ENCODE measurements at regions not wholly inside any gene's neighbourhood (a gene's known extent, or its start where the extent isn't known, plus 50 kb on each side); places are given as distances from the start of the nearest gene placed in this dataset.
"Not testable (repeated sequence)": the region's sequence is repeated elsewhere in the genome, so short reads cannot be mapped to it uniquely, and the experiment has no call there.

- 73 to 84% (median 79%) methylated on average over 19 of the region's 19 CpGs for WGBS, 3 donors
- no peak for DNase-seq
- H3K9me3 ChIP-seq (ENCODE audit: control insufficient read depth in 2 of 2, insufficient read depth in 1 of 2, low read depth in 1 of 2, low read length in 1 of 2), result no peaks in the 10 kb centered on the region
- no peaks in the 10 kb centered on the region for H3K27me3 ChIP-seq (ENCODE audit: control insufficient read depth in 3 of 3, insufficient read depth in 3 of 3, low read length in 3 of 3)
- no peaks in the 10 kb centered on the region for H3K4me1 ChIP-seq (ENCODE audit: control insufficient read depth in 3 of 3, insufficient read depth in 2 of 3, low read depth in 1 of 3, low read length in 2 of 3)
- no peak overlapping the region for H3K4me3 ChIP-seq (ENCODE audit: low read depth in 1 of 3, low read length in 3 of 3)
- no peak for FAIRE-seq
- no peaks in the 10 kb centered on the region for H3K36me3 ChIP-seq (ENCODE audit: control insufficient read depth in 3 of 3, insufficient read depth in 2 of 3, low read depth in 1 of 3, low read length in 3 of 3)
- H3K27ac ChIP-seq (ENCODE audit: low read depth in 1 of 3, low read length in 2 of 3), result no peak overlapping the region
Observed at GRCh38 chr2:234164493-234165413, 114.3 kb downstream of the SPP2 start.

DNA sequence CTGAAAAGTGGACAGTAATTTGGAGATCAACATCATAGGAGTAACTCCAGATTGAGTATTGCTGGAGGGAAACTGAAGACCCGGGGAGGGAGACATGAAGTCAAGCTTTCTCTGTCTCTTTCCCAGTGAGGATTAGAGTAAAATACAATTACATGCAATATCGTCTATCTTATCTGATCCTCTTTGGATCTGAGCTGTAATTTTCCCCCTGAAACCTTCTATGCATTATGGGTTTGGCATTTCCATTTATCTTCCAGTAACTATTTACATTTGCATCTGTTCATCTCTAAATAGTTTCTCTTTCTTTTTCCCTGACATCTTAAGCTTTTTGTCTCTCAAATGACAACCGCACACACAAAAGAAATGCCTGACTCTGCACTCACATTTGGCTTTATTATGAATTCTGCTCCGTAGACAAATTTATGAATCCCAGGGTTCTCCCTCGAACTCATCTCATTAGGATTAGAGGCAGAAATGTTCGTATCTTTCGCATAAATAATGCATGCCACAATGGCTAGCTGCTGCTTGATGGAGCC lies 113.1 kb downstream of the SPP2 start:
- WGBS, 3 donors, result 74 to 79% (median 76%) methylated on average over 7 of the region's 7 CpGs
- no peak overlapping the region for H3K27ac ChIP-seq (ENCODE audit: low read depth in 1 of 3, low read length in 2 of 3)
- H3K27me3 ChIP-seq (ENCODE audit: control insufficient read depth in 3 of 3, insufficient read depth in 3 of 3, low read length in 3 of 3), result no peaks in the 10 kb centered on the region
- no peak overlapping the region for H3K4me3 ChIP-seq (ENCODE audit: low read depth in 1 of 3, low read length in 3 of 3)
- no peak for DNase-seq
- no peaks in the 10 kb centered on the region for H3K4me1 ChIP-seq (ENCODE audit: control insufficient read depth in 3 of 3, insufficient read depth in 2 of 3, low read depth in 1 of 3, low read length in 2 of 3)
- no peaks in the 10 kb centered on the region for H3K36me3 ChIP-seq (ENCODE audit: control insufficient read depth in 3 of 3, insufficient read depth in 2 of 3, low read depth in 1 of 3, low read length in 3 of 3)
- FAIRE-seq, result no peak
- H3K9me3 ChIP-seq (ENCODE audit: control insufficient read depth in 2 of 2, insufficient read depth in 1 of 2, low read depth in 1 of 2, low read length in 1 of 2), result no peaks in the 10 kb centered on the region

- FAIRE-seq (no peak), DNase-seq (no peak)
- H3K4me1 ChIP-seq (ENCODE audit: control insufficient read depth in 3 of 3, insufficient read depth in 2 of 3, low read depth in 1 of 3, low read length in 2 of 3), result no peaks in the 10 kb centered on the region
- no peaks in the 10 kb centered on the region for H3K9me3 ChIP-seq (ENCODE audit: control insufficient read depth in 2 of 2, insufficient read depth in 1 of 2, low read depth in 1 of 2, low read length in 1 of 2)
- 60 to 73% (median 64%) methylated on average over 1 of the region's 1 CpG for WGBS, 3 donors
- H3K27ac ChIP-seq (ENCODE audit: low read depth in 1 of 3, low read length in 2 of 3), result no peak overlapping the region
- no peak overlapping the region for H3K4me3 ChIP-seq (ENCODE audit: low read depth in 1 of 3, low read length in 3 of 3)
- H3K27me3 ChIP-seq (ENCODE audit: control insufficient read depth in 3 of 3, insufficient read depth in 3 of 3, low read length in 3 of 3), result no peaks in the 10 kb centered on the region
- H3K36me3 ChIP-seq (ENCODE audit: control insufficient read depth in 3 of 3, insufficient read depth in 2 of 3, low read depth in 1 of 3, low read length in 3 of 3), result no peaks in the 10 kb centered on the region
Observed at GRCh38 chr2:234162861-234163260, 112.4 kb downstream of the SPP2 start.

DNA sequence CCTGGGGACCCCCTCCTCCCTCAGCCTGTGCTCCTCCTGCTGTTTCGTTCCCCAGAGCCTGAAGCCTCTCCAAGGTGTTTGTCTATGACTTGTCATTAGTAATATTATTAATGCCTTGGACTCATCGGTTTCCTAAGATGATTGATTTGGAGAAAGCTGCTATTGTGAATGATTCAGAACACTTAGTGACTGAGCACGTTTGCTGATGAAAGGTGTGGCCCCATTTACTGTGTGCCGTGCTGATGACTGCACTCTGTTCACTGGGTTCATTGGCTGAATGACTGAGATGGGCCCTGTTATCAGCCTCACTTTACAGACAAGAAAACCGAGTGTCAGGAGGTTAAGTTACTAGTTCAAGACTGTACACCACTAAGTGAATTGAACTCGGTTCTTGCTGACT lies 111.4 kb downstream of the SPP2 start:
- H3K4me3 ChIP-seq (ENCODE audit: low read depth in 1 of 3, low read length in 3 of 3), result no peak overlapping the region
- no peak overlapping the region for H3K27ac ChIP-seq (ENCODE audit: low read depth in 1 of 3, low read length in 2 of 3)
- no peaks in the 10 kb centered on the region for H3K9me3 ChIP-seq (ENCODE audit: control insufficient read depth in 2 of 2, insufficient read depth in 1 of 2, low read depth in 1 of 2, low read length in 1 of 2)
- no peaks in the 10 kb centered on the region for H3K27me3 ChIP-seq (ENCODE audit: control insufficient read depth in 3 of 3, insufficient read depth in 3 of 3, low read length in 3 of 3)
- 50 to 72% (median 62%) methylated on average over 6 of the region's 6 CpGs for WGBS, 3 donors
- H3K4me1 ChIP-seq (ENCODE audit: control insufficient read depth in 3 of 3, insufficient read depth in 2 of 3, low read depth in 1 of 3, low read length in 2 of 3), result no peaks in the 10 kb centered on the region
- H3K36me3 ChIP-seq (ENCODE audit: control insufficient read depth in 3 of 3, insufficient read depth in 2 of 3, low read depth in 1 of 3, low read length in 3 of 3), result no peaks in the 10 kb centered on the region
- FAIRE-seq, result no peak
- no peak for DNase-seq

DNA sequence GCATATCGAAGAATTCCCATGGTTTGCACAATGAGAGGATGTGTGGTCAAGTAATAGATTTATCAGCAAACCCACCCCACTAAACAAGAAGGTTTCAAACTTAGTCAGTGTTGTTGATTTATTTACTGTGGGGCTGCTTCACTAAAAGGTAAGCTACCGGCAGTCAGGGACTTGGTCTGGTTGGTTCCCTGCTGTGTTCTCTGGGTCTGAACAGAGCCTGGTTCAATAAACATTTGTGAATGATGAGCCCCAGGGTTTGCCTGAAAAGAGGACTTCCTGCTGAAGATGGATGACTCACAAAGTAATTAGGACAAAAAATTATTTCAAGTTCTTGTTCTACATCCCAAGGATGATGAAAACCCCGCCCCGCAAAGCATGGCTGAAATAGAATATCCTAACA lies 108.3 kb downstream of the SPP2 start:
- no peaks in the 10 kb centered on the region for H3K9me3 ChIP-seq (ENCODE audit: control insufficient read depth in 2 of 2, insufficient read depth in 1 of 2, low read depth in 1 of 2, low read length in 1 of 2)
- no peak for FAIRE-seq
- no peak overlapping the region for H3K27ac ChIP-seq (ENCODE audit: low read depth in 1 of 3, low read length in 2 of 3)
- H3K36me3 ChIP-seq (ENCODE audit: control insufficient read depth in 3 of 3, insufficient read depth in 2 of 3, low read depth in 1 of 3, low read length in 3 of 3), result no peaks in the 10 kb centered on the region
- DNase-seq, result no peak
- H3K4me3 ChIP-seq (ENCODE audit: low read depth in 1 of 3, low read length in 3 of 3), result no peak overlapping the region
- 85 to 95% (median 89%) methylated on average over 4 of the region's 4 CpGs for WGBS, 3 donors
- H3K27me3 ChIP-seq (ENCODE audit: control insufficient read depth in 3 of 3, insufficient read depth in 3 of 3, low read length in 3 of 3), result no peaks in the 10 kb centered on the region
- no peaks in the 10 kb centered on the region for H3K4me1 ChIP-seq (ENCODE audit: control insufficient read depth in 3 of 3, insufficient read depth in 2 of 3, low read depth in 1 of 3, low read length in 2 of 3)

- no peaks in the 10 kb centered on the region for H3K9me3 ChIP-seq (ENCODE audit: control insufficient read depth in 2 of 2, insufficient read depth in 1 of 2, low read depth in 1 of 2, low read length in 1 of 2)
- no peak overlapping the region for H3K4me3 ChIP-seq (ENCODE audit: low read depth in 1 of 3, low read length in 3 of 3)
- FAIRE-seq (no peak), DNase-seq (no peak)
- no peaks in the 10 kb centered on the region for H3K27me3 ChIP-seq (ENCODE audit: control insufficient read depth in 3 of 3, insufficient read depth in 3 of 3, low read length in 3 of 3)
- 63 to 75% (median 69%) methylated on average over 3 of the region's 3 CpGs for WGBS, 3 donors
- no peak overlapping the region for H3K27ac ChIP-seq (ENCODE audit: low read depth in 1 of 3, low read length in 2 of 3)
- H3K4me1 ChIP-seq (ENCODE audit: control insufficient read depth in 3 of 3, insufficient read depth in 2 of 3, low read depth in 1 of 3, low read length in 2 of 3), result no peaks in the 10 kb centered on the region
- no peaks in the 10 kb centered on the region for H3K36me3 ChIP-seq (ENCODE audit: control insufficient read depth in 3 of 3, insufficient read depth in 2 of 3, low read depth in 1 of 3, low read length in 3 of 3)
Observed at GRCh38 chr2:234157817-234158588, 107.5 kb downstream of the SPP2 start.

DNA sequence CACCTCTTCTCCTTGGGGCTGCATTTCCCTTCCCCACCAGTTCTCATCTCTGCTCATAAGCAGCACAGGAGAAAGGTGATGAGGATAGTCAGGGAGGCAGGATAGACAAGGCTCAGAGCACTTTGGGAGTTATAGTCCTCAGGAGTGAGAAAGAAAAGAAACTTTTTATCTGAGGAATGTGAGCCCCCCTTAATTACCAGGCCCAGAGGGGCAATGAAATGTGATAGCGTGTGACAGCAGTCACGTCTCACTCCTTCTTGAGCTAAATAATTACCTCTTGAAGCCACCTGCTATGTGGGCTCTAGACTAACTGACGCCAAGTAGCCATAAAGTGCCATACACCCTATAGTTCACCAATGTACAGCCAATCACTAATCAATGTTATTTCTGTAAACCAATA lies 105.8 kb downstream of the SPP2 start:
- DNase-seq (no peak), FAIRE-seq (no peak)
- no peak overlapping the region for H3K27ac ChIP-seq (ENCODE audit: low read depth in 1 of 3, low read length in 2 of 3)
- no peak overlapping the region for H3K4me3 ChIP-seq (ENCODE audit: low read depth in 1 of 3, low read length in 3 of 3)
- H3K9me3 ChIP-seq (ENCODE audit: control insufficient read depth in 2 of 2, insufficient read depth in 1 of 2, low read depth in 1 of 2, low read length in 1 of 2), result peaks cover 0 to 6% of the 10 kb centered on the region in 2 donors
- no peaks in the 10 kb centered on the region for H3K4me1 ChIP-seq (ENCODE audit: control insufficient read depth in 3 of 3, insufficient read depth in 2 of 3, low read depth in 1 of 3, low read length in 2 of 3)
- 25 to 66% (median 61%) methylated on average over 3 of the region's 3 CpGs for WGBS, 3 donors
- H3K36me3 ChIP-seq (ENCODE audit: control insufficient read depth in 3 of 3, insufficient read depth in 2 of 3, low read depth in 1 of 3, low read length in 3 of 3), result no peaks in the 10 kb centered on the region
- H3K27me3 ChIP-seq (ENCODE audit: control insufficient read depth in 3 of 3, insufficient read depth in 3 of 3, low read length in 3 of 3), result no peaks in the 10 kb centered on the region

GRCh38 chr2:234152835-234153234 lies 102.3 kb downstream of the SPP2 start:
- H3K4me1 ChIP-seq (ENCODE audit: control insufficient read depth in 3 of 3, insufficient read depth in 2 of 3, low read depth in 1 of 3, low read length in 2 of 3); H3K36me3 ChIP-seq (ENCODE audit: control insufficient read depth in 3 of 3, insufficient read depth in 2 of 3, low read depth in 1 of 3, low read length in 3 of 3); FAIRE-seq; H3K27me3 ChIP-seq (ENCODE audit: control insufficient read depth in 3 of 3, insufficient read depth in 3 of 3, low read length in 3 of 3); H3K27ac ChIP-seq (ENCODE audit: low read depth in 1 of 3, low read length in 2 of 3); DNase-seq; H3K4me3 ChIP-seq (ENCODE audit: low read depth in 1 of 3, low read length in 3 of 3): not testable (repeated sequence)
- peaks cover 0 to 15% of the 10 kb centered on the region in 2 donors for H3K9me3 ChIP-seq (ENCODE audit: control insufficient read depth in 2 of 2, insufficient read depth in 1 of 2, low read depth in 1 of 2, low read length in 1 of 2)
- WGBS, 3 donors, result 82 to 90% (median 86%) methylated on average over 2 of the region's 2 CpGs
